ENCODE measurements at regions not wholly inside any gene's neighbourhood (a gene's known extent, or its start where the extent isn't known, plus 50 kb on each side); places are given as distances from the start of the nearest gene placed in this dataset.

GRCh38 chr9:79127661-79128060 lies 444.1 kb upstream of the TLE4 start:
- DNase-seq, result no peak

DNA sequence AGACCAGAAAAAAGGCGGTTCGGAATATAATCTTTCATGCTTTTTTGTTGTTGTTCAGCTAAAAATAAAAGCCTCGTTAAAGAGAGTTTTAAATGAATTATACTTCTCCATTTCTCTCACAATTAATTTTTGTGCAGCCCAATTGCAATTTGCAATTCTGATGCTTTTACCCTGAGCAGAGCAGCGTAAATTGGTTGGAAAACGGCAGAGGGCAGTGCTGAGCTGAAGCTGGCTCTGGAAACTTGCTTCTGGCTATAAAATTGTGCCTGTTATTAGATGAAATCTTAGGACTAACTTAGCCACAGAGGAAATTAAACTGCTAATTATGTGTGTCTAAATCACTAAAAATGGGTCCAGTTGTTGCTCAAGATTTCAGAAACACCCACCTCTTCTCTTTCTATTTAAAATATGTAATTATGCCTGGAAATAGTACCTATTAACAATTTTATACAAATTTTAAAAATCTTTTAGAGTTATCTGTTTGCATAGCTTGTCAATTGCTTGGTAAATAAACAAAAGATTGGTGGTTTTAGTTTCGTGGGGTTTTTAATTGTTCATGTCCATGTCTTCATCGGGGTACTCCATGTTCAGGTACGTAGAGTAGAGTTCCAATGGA lies 441.8 kb upstream of the TLE4 start:
- DNase-seq, result peak; percentile 51

- DNase-seq, result no peak
Measured at GRCh38 chr9:79131246-79131774, 440.5 kb upstream of the TLE4 start.

- no peak for DNase-seq
Measured at GRCh38 chr9:79131824-79132377, 439.9 kb upstream of the TLE4 start.

- DNase-seq, result no peak
Measured at GRCh38 chr9:79134654-79135053, 437.1 kb upstream of the TLE4 start.

DNA sequence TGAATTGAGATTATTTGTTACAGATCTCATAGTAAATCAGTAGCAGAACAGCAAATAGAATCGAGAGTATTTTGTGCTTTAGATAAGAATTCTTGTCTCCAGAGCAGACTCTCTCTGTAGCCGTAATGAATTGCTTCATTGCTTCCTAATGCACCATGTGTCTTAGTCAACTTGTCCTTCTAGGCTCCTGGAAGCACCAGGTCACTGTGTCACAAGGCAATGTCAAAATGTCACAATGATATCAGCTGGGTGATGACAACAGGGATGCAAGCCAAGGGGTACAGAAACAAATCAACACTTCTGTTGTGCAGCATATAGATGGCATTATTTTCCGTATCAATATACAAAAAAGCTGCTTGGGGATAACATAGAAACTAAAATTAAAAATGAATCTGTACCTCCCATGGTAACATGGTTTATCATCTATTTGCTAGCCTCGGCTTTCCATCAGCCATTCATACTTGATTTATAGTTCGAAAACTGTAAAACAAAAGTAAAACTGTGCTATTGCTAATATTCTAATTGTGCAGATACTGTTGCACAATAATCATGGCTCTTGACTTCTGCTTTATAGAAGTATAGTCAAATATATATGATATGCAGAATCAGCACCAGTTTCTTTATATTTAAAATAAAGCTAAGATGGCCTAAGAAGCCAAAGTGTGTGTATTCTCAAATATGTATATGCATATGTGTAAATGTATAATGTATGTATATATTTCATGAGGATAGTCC lies 435.9 kb upstream of the TLE4 start:
- no peak for DNase-seq

DNA sequence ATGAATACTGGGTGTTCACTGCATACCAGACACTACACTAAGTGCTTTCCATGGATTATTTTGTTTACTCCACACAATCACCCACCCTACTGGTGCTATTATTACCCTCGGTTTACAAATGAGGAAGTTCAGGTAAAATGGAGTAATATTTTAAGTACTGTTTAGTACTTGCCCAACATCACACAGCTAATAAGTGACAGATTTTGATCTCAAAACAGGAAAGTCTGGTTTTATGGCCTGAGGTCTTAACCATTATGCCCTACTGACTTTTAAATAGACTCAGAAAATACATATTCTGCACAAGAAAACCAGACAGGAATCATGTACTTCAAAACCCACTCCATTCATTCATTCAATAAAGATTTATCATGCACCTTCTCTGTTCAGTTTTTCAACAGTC lies 431.0 kb upstream of the TLE4 start:
- no peak for DNase-seq

- no peak for DNase-seq
Measured at GRCh38 chr9:79143211-79143610, 428.6 kb upstream of the TLE4 start.

DNA sequence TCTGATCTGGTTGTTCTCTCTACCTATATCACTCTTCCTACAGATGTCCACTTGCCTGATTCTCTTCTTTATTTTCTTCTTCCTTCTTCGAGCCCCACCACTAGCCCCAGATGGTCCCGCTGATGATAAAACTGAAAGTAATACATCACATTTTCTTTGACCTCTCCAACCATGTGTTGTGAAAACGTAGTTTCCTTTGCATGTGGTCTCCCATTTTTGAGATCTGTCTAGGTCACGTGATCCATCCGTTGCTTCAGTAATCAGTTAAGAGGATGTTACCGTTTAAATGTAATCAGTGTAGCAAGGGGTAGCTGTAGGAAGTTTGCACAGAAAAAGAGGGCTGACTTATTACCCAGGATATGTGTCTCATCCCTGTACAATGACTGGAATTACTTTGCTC lies 426.3 kb upstream of the TLE4 start:
- no peak for DNase-seq

GRCh38 chr9:79149585-79149984 lies 422.2 kb upstream of the TLE4 start:
- DNase-seq, result no peak

- no peak for DNase-seq
Measured at GRCh38 chr9:79151791-79152190, 420.0 kb upstream of the TLE4 start.

DNA sequence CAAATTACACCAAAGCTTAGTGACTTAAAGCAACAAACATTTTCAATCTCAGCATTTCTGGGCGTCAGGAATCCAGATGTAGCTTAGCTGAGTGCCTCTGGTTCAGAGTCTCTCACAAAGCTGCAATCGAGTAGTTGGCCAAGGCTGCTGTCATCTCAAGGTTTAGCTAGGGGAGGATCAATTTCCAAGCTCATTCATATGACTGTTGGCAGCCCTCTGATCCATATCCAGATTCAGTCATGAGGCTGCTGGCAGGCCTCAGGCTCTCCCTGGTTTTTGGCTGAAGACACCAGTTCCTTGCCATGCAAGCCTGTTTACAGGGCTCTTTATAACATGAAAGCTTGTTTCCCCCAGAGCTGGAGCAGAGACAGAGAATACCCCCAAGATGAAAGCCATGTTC lies 419.5 kb upstream of the TLE4 start:
- no peak for DNase-seq

- DNase-seq, result no peak
Measured at GRCh38 chr9:79154806-79155205, 417.0 kb upstream of the TLE4 start.

- no peak for DNase-seq
Measured at GRCh38 chr9:79155308-79155707, 416.5 kb upstream of the TLE4 start.

DNA sequence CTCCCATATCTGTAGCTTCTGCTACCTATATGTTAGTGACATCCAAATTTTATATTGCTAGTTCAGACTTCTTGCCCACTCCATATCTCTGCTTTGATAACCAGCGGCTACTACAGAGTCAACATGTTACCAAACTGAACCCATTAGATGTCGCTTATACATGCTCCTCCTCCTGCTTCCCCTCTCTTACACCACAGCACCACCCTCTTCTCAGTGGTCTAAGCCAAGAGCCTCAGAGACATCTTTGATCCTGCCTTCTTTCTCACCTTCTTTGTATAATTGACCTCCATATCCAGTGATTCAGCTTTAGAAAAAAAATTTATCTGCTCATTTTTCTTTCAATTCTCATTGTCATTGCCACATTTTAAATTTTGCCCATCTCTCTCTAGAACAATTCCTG lies 408.2 kb upstream of the TLE4 start:
- no peak for DNase-seq

- no peak for DNase-seq
Measured at GRCh38 chr9:79164406-79164805, 407.4 kb upstream of the TLE4 start.

DNA sequence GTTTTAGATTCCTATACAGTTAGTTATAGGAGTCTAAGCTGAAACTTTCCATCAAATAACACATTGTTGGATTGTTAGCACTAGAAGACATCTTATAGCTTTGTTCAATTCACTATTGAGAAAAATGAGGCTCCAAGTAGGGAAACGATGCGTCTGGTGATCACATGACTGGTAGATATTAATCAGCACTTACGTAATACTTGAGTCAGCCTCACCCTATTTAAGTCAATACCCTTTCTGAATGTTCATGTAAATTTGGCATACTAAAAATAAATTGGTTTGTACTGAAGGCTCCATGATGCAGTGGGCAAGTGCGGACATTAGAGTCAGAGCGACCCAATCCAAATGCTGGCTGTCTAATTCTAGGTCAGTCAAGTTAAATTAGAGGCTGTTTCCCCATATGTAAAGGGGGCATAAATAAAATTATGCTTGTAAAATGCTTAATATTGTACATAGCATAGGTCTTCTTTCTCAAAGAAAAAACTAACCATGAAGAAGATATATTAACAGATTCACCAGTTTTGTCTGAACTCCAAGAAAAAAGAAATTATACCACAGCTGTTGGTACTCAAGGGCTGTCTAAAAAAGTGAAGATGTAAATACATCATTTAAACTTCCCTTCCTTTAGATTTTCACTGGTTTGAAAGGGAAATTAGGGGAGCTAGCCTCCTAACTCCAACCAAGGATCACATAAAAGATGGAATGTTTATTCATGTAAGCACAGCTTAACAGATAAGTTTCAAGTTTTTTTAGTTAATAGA lies 406.6 kb upstream of the TLE4 start:
- DNase-seq, result no peak

GRCh38 chr9:79166005-79166404 lies 405.8 kb upstream of the TLE4 start:
- no peak for DNase-seq

DNA sequence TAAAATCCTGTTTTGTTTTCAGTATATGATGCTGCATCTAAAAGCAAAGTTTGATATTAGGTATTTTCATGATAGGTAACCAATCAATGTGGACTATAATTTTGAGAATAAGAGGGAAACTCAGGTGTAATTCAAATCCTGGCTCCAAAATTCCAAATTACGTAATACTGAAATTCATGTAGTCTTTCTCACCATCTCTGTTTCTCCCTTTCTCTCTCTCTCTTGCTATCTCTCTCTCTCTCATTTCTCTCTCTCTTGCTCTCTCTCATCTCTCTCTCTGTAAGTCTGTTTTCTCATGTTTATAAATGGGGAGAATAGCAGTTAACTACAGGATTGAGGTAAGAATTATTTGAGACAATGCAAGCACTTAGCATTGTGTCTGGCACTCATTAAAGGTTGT lies 401.1 kb upstream of the TLE4 start:
- no peak for DNase-seq

- DNase-seq, result no peak
Measured at GRCh38 chr9:79173932-79174331, 397.8 kb upstream of the TLE4 start.

DNA sequence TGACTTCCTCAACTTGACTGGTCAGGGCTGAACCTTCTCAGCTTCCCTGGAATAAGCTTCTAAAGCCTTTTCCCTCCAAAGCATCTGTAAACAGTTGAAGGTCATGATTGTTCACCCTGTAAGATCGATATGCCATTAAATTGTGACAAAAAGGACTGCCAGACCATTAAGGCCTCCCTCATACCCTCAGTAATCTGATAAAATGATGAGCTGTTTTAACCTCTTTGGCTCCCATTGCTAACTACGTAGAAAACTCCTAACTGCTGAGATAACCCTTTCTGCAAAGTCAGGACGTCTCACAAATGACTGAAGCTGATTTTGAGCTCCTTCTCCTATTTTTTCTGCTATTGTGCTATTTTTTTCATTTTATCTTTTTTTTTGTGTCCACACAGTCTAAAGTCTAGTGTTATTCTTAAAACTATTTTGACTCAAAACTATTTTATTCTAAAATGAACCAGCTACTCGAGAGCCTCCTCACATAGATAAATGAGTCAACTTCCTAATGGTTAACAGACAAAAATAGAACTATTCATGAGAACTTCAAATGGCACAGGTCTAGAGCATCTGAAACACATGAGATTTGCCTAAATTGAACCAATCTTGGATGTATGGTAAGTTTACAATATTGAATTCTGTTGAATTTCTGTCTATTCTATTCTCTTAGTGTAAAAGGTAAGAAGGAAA lies 395.6 kb upstream of the TLE4 start:
- no peak for DNase-seq

- no peak for DNase-seq
Measured at GRCh38 chr9:79184831-79185230, 386.9 kb upstream of the TLE4 start.

- DNase-seq, result no peak
Measured at GRCh38 chr9:79185866-79186265, 385.9 kb upstream of the TLE4 start.
